ENCODE measurements at regions not wholly inside any gene's neighbourhood (a gene's known extent, or its start where the extent isn't known, plus 50 kb on each side); places are given as distances from the start of the nearest gene placed in this dataset.

DNA sequence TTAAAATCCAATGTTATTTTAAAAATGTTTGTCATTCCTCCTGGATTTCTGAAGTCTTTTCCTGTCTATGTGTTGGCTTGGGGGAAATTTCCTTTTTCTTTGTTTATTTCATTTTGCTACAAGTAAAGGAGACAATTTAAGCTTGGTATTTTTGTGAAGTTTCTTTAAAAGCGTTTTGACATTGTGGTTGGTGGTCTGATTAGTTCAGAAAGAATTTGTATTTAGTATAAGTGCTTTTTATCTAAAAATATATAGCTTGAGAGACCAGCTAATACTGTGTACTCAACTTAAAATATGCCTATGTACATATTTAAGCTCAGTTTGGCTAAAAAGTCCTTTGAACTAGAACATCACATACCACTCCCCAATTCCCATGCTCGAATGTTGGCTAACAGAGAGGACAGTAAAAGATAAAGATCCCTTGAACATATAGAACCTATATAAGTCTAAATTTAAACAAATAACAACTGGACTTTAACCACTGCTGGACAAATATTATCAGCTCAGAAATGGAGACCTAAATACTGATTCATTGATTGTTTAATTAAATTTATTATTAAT, 237.6 kb downstream of the TLE4 start:
- FAIRE-seq: no peak

GRCh38 chr9:79807971-79808370, 236.2 kb downstream of the TLE4 start:
- FAIRE-seq: no peak

- no peak for FAIRE-seq
Measured at GRCh38 chr9:79806086-79806485, 234.3 kb downstream of the TLE4 start.

DNA sequence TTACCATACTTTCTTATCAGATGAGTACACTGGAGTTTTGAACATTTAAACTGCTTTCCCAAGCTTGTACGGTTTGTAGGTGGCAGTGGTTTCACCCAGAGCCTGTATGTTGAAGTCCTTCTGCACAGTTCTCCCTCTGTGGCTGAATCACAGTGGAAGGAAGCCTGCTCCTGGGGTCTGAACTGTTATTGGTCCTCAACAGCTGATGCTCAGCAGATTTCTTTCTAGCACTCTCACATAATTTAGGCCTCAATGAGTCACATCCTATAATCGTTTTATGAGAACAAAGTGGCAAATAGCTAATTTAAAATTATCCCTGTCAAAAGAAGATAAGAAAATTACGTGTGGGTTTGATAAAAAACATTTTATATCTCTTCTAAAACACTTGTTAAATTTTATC, 229.7 kb downstream of the TLE4 start:
- no peak for FAIRE-seq

DNA sequence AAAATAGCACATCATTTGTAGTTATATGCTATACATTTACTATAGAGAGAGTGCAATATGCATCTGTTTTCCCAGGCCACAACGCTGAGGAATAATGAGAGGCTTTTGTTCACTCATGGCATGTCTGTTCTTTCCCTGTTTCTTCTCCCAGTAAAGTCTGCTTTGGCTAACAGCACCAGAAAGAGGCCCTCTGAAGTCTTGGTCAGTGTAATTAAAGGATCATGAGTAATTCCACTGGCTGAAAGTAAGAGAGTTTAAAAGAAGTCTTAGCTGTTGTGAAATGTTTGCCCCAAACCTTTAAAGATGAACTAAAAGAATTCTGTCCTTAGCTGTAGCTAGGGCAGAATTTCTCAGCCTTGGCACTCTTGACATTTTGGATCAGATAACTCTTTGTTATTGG, 228.8 kb downstream of the TLE4 start:
- no peak for FAIRE-seq

DNA sequence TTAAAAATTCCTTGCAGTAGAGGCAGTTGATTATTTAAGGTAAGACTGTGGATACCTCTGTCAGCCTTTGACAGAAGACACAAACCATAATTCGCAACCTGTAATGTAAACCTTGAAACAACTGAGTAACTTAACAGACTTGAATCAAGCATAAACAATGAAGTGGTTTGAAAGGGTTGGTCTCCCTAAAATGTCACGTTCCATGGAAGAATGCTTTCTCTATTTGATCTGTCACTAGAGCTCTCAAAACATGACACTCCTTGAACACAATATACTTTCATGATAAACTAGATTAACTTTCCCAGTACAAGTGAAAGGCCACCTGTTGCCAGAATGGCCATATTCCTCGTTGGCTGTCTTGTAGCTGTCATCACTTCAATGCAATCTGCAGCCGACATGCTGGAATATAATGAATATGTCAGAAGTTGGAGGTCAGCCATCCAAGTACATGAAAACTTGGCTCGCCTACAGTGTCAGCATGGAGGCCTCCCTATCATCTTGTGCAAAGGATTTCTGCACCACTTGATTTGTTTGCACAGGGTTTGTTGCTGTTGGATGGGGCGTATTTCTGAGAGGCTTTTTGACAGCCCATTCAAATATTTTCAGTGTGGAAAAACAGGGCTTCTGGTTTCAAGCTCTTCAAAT, 228.0 kb downstream of the TLE4 start:
- FAIRE-seq: no peak

DNA sequence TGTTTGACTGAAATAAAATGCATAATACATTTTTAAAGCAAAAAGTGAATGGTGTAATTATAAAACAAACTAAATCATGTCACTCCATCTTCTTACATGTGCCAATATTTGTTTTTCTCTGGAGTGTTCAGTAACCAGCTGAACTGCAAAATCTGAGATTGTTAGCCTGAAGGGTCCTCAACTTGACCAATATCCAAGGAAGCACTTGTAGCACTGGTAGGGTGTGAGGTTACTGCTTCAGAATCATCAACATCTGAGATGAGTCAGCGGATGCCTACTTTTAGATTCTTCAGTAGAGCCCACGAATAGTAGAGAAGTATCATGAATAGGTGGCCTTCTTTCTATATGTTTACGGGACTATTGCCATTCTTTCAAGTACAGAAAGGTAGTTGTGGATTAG, 226.7 kb downstream of the TLE4 start:
- FAIRE-seq: no peak

GRCh38 chr9:79796411-79796810, 224.6 kb downstream of the TLE4 start:
- FAIRE-seq: no peak

DNA sequence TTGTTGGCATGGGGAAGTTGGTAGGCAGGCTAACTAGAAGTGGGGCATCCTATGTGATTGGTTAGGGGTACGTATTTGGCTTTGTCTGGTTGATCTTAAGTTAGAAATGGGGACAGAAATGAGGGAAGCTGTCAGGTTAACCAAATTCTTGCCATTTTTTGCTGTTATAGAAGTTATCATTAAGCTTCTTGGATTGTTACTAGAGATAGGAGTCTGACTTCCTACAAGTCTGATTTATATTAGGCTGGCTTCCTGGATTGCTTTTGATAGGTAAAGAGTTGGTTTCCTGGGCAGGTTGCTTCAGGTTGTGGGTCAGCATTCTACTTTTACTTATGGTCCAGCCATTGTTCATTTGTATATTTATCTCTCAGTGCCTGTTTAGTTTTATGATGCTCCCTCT, 216.9 kb downstream of the TLE4 start:
- FAIRE-seq: no peak

DNA sequence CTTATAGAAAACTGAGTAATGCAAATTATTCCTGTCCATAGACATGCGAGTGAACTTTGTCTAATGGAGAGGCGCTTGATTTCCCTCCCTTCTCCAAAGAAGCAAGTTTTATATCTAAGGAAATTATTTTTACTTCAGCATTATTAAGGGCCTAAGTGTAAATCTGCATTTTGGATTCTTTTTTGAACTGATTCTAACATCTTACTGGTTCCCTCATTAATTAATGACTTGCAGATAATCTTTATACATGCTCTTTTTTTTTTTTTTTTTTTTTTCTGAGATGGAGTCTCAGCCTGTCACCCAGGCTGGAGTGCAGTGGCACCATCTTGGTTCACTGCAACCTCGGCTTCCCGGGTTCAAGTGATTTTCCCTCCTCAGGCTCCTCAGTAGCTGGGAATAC, 209.5 kb downstream of the TLE4 start:
- no peak for FAIRE-seq

GRCh38 chr9:79780559-79780958, 208.8 kb downstream of the TLE4 start:
- no peak for FAIRE-seq

DNA sequence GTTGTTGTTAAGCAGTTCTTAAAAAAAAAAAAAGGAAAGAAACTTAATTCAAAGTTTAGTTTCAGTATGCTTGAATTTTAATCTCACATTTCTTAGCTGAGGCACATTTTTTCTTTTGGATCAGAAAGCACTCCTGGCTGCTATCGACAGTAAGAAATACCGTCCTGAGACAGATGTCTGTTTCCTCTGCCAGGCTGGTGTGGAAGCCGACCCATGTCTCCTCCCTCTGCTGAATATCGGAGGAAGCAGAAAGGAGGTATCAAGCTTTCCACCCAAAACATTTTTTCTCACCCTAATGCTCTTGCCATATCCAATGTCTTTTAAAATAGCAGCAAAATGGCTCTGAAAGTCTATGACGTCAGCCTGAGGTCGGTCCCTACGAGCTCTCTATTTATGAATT, 208.1 kb downstream of the TLE4 start:
- FAIRE-seq: no peak

GRCh38 chr9:79778581-79778980, 206.8 kb downstream of the TLE4 start:
- FAIRE-seq: no peak

- no peak for FAIRE-seq
Measured at GRCh38 chr9:79776581-79776980, 204.8 kb downstream of the TLE4 start.

All from A204.1 (cell line).